Ascending aorta (tissue), 2 donors: ENCODE measurements at regions not wholly inside any gene's neighbourhood (a gene's known extent, or its start where the extent isn't known, plus 50 kb on each side); places are given as distances from the start of the nearest gene placed in this dataset.

Experiments used
- DNase-seq, 2 donors: peaks; one replicate each; pipeline ENCODE4 v3.0.0-alpha.2; 2019; ENCODE audit warnings: low spot score in 2 of 2
- H3K27ac ChIP-seq, 2 donors: fragments of 200-600 bp; sonication (generic); one replicate each; pipeline ENCODE4 v1.5.1; 2016 to 2017; ENCODE audit warnings: mild to moderate bottlenecking in 1 of 2
- H3K27me3 ChIP-seq: fragments of 200-600 bp; sonication (generic); one replicate; pipeline ENCODE4 v1.5.1; 2017
- H3K36me3 ChIP-seq, 2 donors: fragments of 200-600 bp; sonication (generic); one replicate each; pipeline ENCODE4 v1.5.1; 2016
- H3K4me1 ChIP-seq, 2 donors: fragments of 200-600 bp; sonication (generic); one replicate each; pipeline ENCODE4 v1.5.1; 2016 to 2017; ENCODE audit warnings: mild to moderate bottlenecking in 1 of 2
- H3K4me3 ChIP-seq, 2 donors: fragments of 200-600 bp; sonication (generic); one replicate each; pipeline ENCODE4 v1.5.1; 2016 to 2017; ENCODE audit warnings: mild to moderate bottlenecking in 1 of 2
- H3K9me3 ChIP-seq, 2 donors: fragments of 200-600 bp; sonication (generic); one replicate each; pipeline ENCODE4 v1.5.1; 2016
- intact Hi-C: fragments of 100-400 bp; cut with DNase I; formaldehyde crosslinking; loops from one replicate; pipeline ENCODE4 v1.15.1; 2023
- TF ChIP-seq, protein P1 (sequence below), 3 experiments: fragments of 200-600 bp in 2 of 3; fragments of 450-650 bp in 1 of 3; sonication (generic) in 2 of 3; IDR thresholded peaks; one replicate each; pipeline ENCODE4 v1.5.1; 2016 to 2019; ENCODE audit warnings: antibody characterized with exemption in 3 of 3, mild to moderate bottlenecking in 1 of 3, moderate library complexity in 1 of 3

DNA sequence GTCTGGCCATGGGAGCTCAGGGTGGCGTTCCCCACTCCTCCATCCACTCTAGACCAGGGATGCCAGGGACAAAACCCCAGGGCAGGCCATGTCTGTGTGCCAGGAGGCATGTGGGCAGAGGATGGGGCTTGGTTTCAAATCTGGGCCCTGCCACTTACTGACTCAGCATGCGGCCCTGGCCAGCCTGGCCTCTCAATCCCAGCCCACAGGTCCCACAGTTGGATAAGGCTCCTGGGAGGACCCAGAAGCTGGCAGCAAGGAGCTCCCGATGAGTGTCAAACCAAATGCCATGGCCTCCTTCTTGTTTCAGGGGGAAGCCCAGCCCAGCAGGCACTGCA lies 1290.4 kb downstream of the BRD1 start:
- TF ChIP-seq, protein P1, sequence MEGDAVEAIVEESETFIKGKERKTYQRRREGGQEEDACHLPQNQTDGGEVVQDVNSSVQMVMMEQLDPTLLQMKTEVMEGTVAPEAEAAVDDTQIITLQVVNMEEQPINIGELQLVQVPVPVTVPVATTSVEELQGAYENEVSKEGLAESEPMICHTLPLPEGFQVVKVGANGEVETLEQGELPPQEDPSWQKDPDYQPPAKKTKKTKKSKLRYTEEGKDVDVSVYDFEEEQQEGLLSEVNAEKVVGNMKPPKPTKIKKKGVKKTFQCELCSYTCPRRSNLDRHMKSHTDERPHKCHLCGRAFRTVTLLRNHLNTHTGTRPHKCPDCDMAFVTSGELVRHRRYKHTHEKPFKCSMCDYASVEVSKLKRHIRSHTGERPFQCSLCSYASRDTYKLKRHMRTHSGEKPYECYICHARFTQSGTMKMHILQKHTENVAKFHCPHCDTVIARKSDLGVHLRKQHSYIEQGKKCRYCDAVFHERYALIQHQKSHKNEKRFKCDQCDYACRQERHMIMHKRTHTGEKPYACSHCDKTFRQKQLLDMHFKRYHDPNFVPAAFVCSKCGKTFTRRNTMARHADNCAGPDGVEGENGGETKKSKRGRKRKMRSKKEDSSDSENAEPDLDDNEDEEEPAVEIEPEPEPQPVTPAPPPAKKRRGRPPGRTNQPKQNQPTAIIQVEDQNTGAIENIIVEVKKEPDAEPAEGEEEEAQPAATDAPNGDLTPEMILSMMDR (IDR thresholded peaks at IDR 0.05) = no peak
- DNase-seq = no peak
- no peaks in the 10 kb centered on the region for H3K36me3 ChIP-seq
- intact Hi-C loops = no loop called here
- H3K4me1 ChIP-seq = peaks cover 0 to 4% of the 10 kb centered on the region in 2 donors
- H3K27me3 ChIP-seq = no peaks in the 10 kb centered on the region
- H3K4me3 ChIP-seq = peak overlapping the region in 1 of 2 donors; percentile 22
- H3K27ac ChIP-seq = peak overlapping the region in 1 of 2 donors; percentile 14
- H3K9me3 ChIP-seq = no peaks in the 10 kb centered on the region

DNA sequence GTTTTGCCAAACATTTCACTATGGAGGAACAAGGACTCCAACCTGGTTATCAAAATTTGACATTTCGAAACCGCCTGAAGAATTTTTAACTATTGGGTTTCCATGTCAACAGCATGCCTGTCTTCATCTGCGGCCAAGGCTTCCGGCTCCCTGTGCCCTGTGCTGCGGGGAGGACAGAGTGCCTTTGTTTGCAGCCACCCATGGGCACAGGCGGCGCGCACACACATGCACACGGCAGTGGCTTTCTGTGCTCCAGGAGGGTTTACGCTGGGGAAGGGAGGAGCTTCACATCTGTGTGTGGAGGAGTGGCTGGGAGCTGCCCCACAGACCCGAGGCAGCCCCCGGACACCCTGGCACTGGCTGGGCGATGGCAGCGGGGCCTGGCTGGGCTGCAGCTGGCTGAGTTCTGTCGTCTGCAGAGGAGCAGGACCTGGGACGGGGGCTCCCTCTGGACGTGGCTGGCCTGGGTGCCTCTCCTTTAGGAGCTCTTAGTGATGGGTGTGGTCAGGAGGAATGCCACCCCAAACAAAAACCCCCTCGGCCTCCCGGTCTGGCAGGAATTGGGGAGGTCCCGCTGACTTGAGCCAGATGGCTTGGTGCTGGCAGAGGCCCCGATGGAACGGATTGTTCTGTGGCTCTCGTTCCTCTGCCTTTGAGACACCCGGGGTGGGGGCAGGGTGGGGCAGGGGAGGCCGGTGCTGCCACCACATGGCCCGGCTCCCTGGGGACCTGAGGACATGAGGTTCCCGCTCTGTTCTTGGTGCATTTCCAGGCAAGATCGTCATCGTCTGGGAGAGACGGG lies 1290.9 kb downstream of the BRD1 start:
- Histone ChIP-seq H3K27ac (peak overlapping the region in 1 of 2 donors; percentile 14), H3K4me3 (peak overlapping the region in 1 of 2 donors; percentile 22)
- no peak for DNase-seq

DNA sequence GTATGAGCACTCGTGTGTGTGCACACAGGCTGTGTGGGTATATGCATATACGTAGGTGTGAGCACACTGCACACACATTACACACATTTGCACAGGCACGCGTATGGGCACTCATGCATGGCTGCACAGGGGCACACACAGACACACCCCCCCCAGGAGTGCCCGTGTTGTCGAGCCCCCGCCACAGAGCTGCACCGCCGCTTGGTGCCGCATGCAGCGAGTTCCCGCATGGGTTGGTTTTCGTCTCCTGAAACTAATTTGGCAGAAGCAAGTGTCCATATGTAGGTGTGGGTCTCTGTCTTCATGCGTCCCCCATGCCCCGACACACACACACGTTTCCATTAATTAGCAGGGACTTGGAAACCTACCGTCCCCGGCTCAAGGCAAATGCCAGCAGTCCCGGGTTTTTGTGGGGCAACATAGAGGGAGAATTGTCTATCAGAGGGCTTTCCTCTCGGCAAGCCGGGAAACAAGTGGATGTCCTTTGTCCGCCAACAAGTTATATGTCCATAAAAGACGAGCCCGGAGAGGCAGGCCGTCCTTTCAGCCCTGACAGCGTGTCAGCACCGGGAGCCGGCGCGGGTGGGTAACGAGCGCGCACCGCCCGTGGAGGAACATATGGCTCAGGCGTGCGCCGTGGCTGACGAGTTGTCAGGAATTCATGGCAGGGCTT lies 1291.7 kb downstream of the BRD1 start:
- TF ChIP-seq, protein P1 (IDR thresholded peaks at IDR 0.05) = no peak
- Histone ChIP-seq H3K27ac (no peak overlapping the region), H3K4me3 (no peak overlapping the region), H3K36me3 (no peaks in the 10 kb centered on the region), H3K27me3 (no peaks in the 10 kb centered on the region), H3K9me3 (no peaks in the 10 kb centered on the region), H3K4me1 (peaks cover 0 to 4% of the 10 kb centered on the region in 2 donors)
- intact Hi-C loops = no loop called here
- no peak for DNase-seq

More for the DNA sequence above, 1290.9 kb downstream of the BRD1 start:
- Histone ChIP-seq H3K36me3 (no peaks in the 10 kb centered on the region), H3K9me3 (no peaks in the 10 kb centered on the region), H3K4me1 (peaks cover 0 to 4% of the 10 kb centered on the region in 2 donors), H3K27me3 (no peaks in the 10 kb centered on the region)
- TF ChIP-seq, protein P1 (IDR thresholded peaks at IDR 0.05) = no peak
- intact Hi-C loops = no loop called here

DNA sequence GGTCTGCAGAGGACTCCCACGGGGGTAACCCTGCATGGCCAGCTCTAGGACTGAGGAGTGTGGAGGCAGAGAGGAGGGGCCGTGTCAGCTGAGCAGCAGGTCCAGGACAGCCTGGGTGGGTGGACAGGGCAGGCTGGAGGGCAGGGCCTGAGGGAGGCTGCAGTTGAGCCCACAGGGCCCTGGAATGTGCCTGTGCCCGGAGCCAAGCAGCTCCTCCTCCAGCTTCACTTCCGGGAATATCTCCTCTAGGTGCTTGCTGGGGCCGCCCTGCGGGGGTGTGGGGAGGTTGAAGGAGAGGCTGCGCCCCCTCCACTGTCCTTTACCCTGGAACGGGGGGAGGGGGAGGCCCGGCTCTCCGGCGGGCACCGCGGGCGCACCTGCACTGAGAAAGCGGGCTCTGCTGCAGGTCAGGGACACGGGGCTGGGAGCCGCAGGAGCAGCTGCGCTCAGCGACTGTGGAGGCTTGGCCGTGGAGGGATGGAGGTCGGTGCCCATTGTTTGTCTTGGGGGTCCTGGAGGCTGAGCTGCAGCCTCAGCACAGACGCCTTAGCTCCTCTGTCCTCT lies 1293.2 kb downstream of the BRD1 start:
- Histone ChIP-seq H3K27ac (no peak overlapping the region), H3K9me3 (no peaks in the 10 kb centered on the region), H3K4me3 (no peak overlapping the region), H3K27me3 (no peaks in the 10 kb centered on the region), H3K4me1 (peaks cover 0 to 4% of the 10 kb centered on the region in 2 donors), H3K36me3 (no peaks in the 10 kb centered on the region)
- DNase-seq = no peak
- TF ChIP-seq, protein P1 (IDR thresholded peaks at IDR 0.05) = no peak
- intact Hi-C loops = no loop called here

DNA sequence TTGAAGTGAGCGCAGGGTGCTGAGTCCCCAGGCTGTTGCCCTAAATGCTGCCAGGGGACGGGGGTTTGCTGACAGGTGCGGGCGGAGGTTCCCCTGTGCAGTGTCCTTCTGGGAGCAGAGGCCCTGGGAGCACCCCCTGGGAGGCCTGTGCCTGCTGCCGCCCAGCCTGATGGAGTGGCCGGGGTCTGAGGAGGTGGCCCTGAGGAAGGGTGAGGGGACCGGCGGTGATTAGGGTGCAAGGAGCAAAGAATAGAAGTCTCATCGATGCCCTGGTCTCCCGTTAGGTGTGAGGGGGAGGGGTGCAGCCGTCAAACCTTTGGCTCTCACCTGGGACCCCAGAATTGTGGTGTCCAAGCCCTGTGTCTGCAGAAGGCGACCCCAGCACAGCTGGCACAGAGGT lies 1294.7 kb downstream of the BRD1 start:
- no peak for DNase-seq
- intact Hi-C loops = no loop called here
- H3K4me3 ChIP-seq = no peak overlapping the region
- TF ChIP-seq, protein P1 (IDR thresholded peaks at IDR 0.05) = no peak
- no peaks in the 10 kb centered on the region for H3K36me3 ChIP-seq
- no peaks in the 10 kb centered on the region for H3K9me3 ChIP-seq
- H3K4me1 ChIP-seq = peaks cover 0 to 4% of the 10 kb centered on the region in 2 donors
- no peak overlapping the region for H3K27ac ChIP-seq
- no peaks in the 10 kb centered on the region for H3K27me3 ChIP-seq
